ENCODE measurements at regions not wholly inside any gene's neighbourhood (a gene's known extent, or its start where the extent isn't known, plus 50 kb on each side); places are given as distances from the start of the nearest gene placed in this dataset.

DNA sequence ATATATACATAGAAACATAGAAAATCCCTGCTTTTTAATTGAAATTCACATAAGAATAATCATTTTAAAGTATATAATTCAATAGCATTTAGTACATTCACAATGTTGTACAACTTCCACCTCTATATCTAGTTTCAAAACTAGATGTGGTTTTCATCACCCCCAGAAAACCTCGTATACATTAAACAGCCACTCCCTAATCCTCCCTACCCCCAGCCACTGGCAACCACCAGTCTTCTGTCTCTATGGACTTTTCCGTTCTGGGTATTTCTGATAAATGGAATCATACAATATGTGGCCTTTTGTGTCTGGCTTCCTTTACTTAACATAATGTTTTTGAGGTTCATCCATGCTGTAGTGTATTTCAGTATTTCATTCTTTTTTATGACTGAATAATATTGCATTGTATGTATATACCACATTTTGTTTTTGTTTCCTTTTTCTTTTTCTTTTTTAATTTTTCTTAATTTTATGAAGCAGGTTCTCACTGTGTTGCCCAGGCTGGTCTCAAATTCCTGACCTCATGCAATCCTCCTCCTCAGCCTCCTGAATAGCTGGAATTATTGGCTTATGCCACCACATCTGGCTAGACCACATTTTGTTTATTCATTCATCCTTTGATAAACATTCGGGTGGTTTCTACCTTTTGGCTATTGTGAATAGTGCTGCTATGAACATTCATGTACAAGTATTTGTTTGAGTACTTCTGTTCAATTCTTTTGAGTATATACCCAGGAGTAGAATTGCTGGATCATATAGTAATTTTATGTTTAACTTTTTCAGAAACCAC is 50.6 kb upstream of the RNF152 start:
- Histone ChIP-seq H3K27ac (ENCODE audit: low read depth, low read length) (no peak overlapping the region), H3K4me1 (ENCODE audit: control insufficient read depth, insufficient read depth, low read length) (peaks cover 5% of the 10 kb centered on the region), H3K9ac (ENCODE audit: extremely low read depth, low read length, poor library complexity, severe bottlenecking) (no peak overlapping the region), H3K9me3 (ENCODE audit: control insufficient read depth, low read length) (peaks cover 5% of the 10 kb centered on the region), H3K4me3 (ENCODE audit: low read length) (no peak overlapping the region), H3K27me3 (ENCODE audit: control insufficient read depth, insufficient read depth, low read length, poor library complexity, severe bottlenecking) (no peaks in the 10 kb centered on the region), H3K36me3 (ENCODE audit: control insufficient read depth, insufficient read depth, low read length) (no peaks in the 10 kb centered on the region)
- peaks cover 8% of the 10 kb centered on the region for H3K4me1 Mint-ChIP-seq
- no peak overlapping the region for H3K27ac Mint-ChIP-seq
- no peak for DNase-seq
- TF ChIP-seq, protein P1, sequence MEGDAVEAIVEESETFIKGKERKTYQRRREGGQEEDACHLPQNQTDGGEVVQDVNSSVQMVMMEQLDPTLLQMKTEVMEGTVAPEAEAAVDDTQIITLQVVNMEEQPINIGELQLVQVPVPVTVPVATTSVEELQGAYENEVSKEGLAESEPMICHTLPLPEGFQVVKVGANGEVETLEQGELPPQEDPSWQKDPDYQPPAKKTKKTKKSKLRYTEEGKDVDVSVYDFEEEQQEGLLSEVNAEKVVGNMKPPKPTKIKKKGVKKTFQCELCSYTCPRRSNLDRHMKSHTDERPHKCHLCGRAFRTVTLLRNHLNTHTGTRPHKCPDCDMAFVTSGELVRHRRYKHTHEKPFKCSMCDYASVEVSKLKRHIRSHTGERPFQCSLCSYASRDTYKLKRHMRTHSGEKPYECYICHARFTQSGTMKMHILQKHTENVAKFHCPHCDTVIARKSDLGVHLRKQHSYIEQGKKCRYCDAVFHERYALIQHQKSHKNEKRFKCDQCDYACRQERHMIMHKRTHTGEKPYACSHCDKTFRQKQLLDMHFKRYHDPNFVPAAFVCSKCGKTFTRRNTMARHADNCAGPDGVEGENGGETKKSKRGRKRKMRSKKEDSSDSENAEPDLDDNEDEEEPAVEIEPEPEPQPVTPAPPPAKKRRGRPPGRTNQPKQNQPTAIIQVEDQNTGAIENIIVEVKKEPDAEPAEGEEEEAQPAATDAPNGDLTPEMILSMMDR (conservative IDR thresholded peaks at IDR 0.05), result no peak
- no peaks in the 10 kb centered on the region for H3K9me3 Mint-ChIP-seq
- no peak overlapping the region for H3K4me3 Mint-ChIP-seq
- no peaks in the 10 kb centered on the region for H3K27me3 Mint-ChIP-seq (ENCODE audit: insufficient read depth)
- 90 to 92% methylated on average over 2 to 3 of the region's 3 CpGs for WGBS, 2 experiments (ENCODE audit: insufficient coverage in 1 of 2, insufficient read length in 1 of 2)
- H3K36me3 Mint-ChIP-seq (ENCODE audit: low read depth), result no peaks in the 10 kb centered on the region

Measured in endodermal cell (in vitro differentiated cells).